K562 (cell line): ENCODE measurements at regions not wholly inside any gene's neighbourhood (a gene's known extent, or its start where the extent isn't known, plus 50 kb on each side); places are given as distances from the start of the nearest gene placed in this dataset.

Experiments
- ATAC-seq: fragments of 200-7000 bp; cut with Tn5 transposase; 3 replicates; pipeline ENCODE4 v1.9.1; 2020; ENCODE audit warnings: moderate library complexity
- BruUV-seq: library from RNA; stranded (reverse); fragments of 400-500 nt; replicated peaks from 2 replicates; lab custom pipeline; 2021; lab: Mats Ljungman, UMichigan
- CTCF ChIA-PET: fragments of 300-600 bp; formaldehyde crosslinking; extraction: SDS; loops from one replicate; lab custom pipeline; 2021; ENCODE audit warnings: low intra/inter-chr PET ratio; lab: Yijun Ruan, JAX
- POLR2A ChIA-PET: fragments of 300-600, 350-650 bp; sonication (Branson Sonifier 250); formaldehyde crosslinking; extraction: SDS; loops from one replicate; lab custom pipeline; 2021; ENCODE audit warnings: antibody characterized with exemption, inconsistent platforms; lab: Yijun Ruan, JAX
- DNase-seq, 4 experiments: peaks; one replicate each; pipeline versions ENCODE4 v3.0.0 to v3.0.0-alpha.2; 2011 to 2018; ENCODE audit warnings: low spot score in 3 of 4, mixed read lengths in 3 of 4; ENCODE audit errors: extremely low read depth in 1 of 4
- FAIRE-seq: peaks from 2 replicates; lab custom pipeline; 2011; peaks lifted over from hg19 to GRCh38; lab: Jason Lieb, UNC
- H2AFZ ChIP-seq: 2 replicates; pipeline ENCODE4 v1.6.0; 2011; ENCODE audit warnings: low read depth, low read length, control low read depth, inconsistent platforms
- H3K27ac ChIP-seq: fragments of 200-600 bp; 3 replicates; pipeline ENCODE4 v1.8.0; 2011; ENCODE audit warnings: low read depth, mild to moderate bottlenecking, control low read depth, inconsistent platforms, low read length, moderate library complexity, mixed read lengths; ENCODE audit errors: extremely low read depth
- H3K27me3 ChIP-seq, 2 experiments: fragments of 300-600 bp in 1 of 2; 2 replicates in 1 of 2; 3 replicates in 1 of 2; pipeline versions ENCODE4 v1.6.0 to v1.8.0; 2011; ENCODE audit warnings: inconsistent platforms in 2 of 2, low read length in 2 of 2, mild to moderate bottlenecking in 1 of 2, mixed read lengths in 1 of 2, moderate library complexity in 1 of 2; ENCODE audit not compliant: control insufficient read depth in 2 of 2, insufficient read depth in 2 of 2
- H3K36me3 ChIP-seq: fragments of 300-600 bp; 3 replicates; pipeline ENCODE4 v1.8.0; 2011; ENCODE audit warnings: mild to moderate bottlenecking, low read length, inconsistent platforms; ENCODE audit not compliant: control insufficient read depth, insufficient read depth
- H3K4me1 ChIP-seq, 2 experiments: fragments of 200-600 bp in 1 of 2; replicated peaks in 1 of 2; 2 replicates in 1 of 2; 3 replicates in 1 of 2; pipeline versions ENCODE4 v1.5.1 to v1.8.0; 2011; ENCODE audit warnings: inconsistent platforms in 2 of 2, low read length in 2 of 2, mild to moderate bottlenecking in 1 of 2, mixed read lengths in 1 of 2, moderate library complexity in 1 of 2; ENCODE audit not compliant: control insufficient read depth in 2 of 2, insufficient read depth in 2 of 2
- H3K4me2 ChIP-seq: 2 replicates; pipeline ENCODE4 v1.6.1; 2011; ENCODE audit warnings: low read length, control low read depth, inconsistent platforms, mixed read lengths; ENCODE audit not compliant: insufficient read depth
- H3K4me3 ChIP-seq: fragments of 200-600 bp; sonication (generic), shearing (Covaris generic); 2 replicates; pipeline ENCODE4 v1.5.1; 2016; ENCODE audit warnings: control low read depth, inconsistent platforms
- H3K79me2 ChIP-seq: fragments of 200-600 bp; 3 replicates; pipeline ENCODE4 v1.8.0; 2011; ENCODE audit warnings: low read length, inconsistent platforms; ENCODE audit not compliant: control insufficient read depth, insufficient read depth
- H3K9ac ChIP-seq, 2 experiments: 2 replicates each; pipeline versions ENCODE4 v1.6.0 to v1.6.1; 2011; ENCODE audit warnings: low read depth in 2 of 2, low read length in 2 of 2, control low read depth in 1 of 2, inconsistent platforms in 1 of 2, mild to moderate bottlenecking in 1 of 2, mixed read lengths in 1 of 2; ENCODE audit not compliant: insufficient read depth in 1 of 2
- H3K9me1 ChIP-seq: one replicate; pipeline ENCODE4 v1.6.0; 2011; ENCODE audit warnings: inconsistent platforms, mild to moderate bottlenecking, low read length, moderate library complexity; ENCODE audit not compliant: control insufficient read depth, insufficient read depth
- H3K9me3 ChIP-seq: replicated peaks from 2 replicates; pipeline ENCODE4 v1.5.1; 2011; ENCODE audit warnings: low read depth, low read length, inconsistent platforms; ENCODE audit not compliant: control insufficient read depth, insufficient read depth
- H4K20me1 ChIP-seq: replicated peaks from 2 replicates; pipeline ENCODE4 v1.6.1; 2011; ENCODE audit warnings: low read length, inconsistent platforms, mixed read lengths; ENCODE audit not compliant: control insufficient read depth, insufficient read depth
- ARHGAP35 ChIP-seq: fragments of 450-650 bp; IDR thresholded peaks from 2 replicates; pipeline ENCODE4 v1.6.1; 2018; ENCODE audit not compliant: partially characterized antibody
- CBFA2T3 ChIP-seq: fragments of 450-650 bp; IDR thresholded peaks from 2 replicates; pipeline ENCODE4 v1.6.1; 2017
- GABPB2 ChIP-seq: fragments of 250-450 bp; sonication (Bioruptor Pico); conservative IDR thresholded peaks from 2 replicates; pipeline ENCODE4 v1.5.1; 2021; ENCODE audit warnings: mild to moderate bottlenecking
- HDAC8 ChIP-seq: fragments of 450-650 bp; IDR thresholded peaks from 2 replicates; pipeline ENCODE4 v1.6.1; 2016; ENCODE audit warnings: mild to moderate bottlenecking, missing genetic modification characterization, moderate library complexity, missing compliant biosample characterization
- LARP7 ChIP-seq: fragments of 450-650 bp; IDR thresholded peaks from 2 replicates; pipeline ENCODE4 v1.6.1; 2016
- NFATC3 ChIP-seq: fragments of 450-650 bp; IDR thresholded peaks from 2 replicates; pipeline ENCODE4 v1.6.1; 2017; ENCODE audit warnings: mild to moderate bottlenecking
- PCBP1 ChIP-seq: fragments of 200-400 bp; formaldehyde crosslinking; IDR thresholded peaks from 2 replicates; pipeline ENCODE4 v1.6.1; 2018; ENCODE audit warnings: mild to moderate bottlenecking, low read depth, low read length; ENCODE audit not compliant: poor library complexity, severe bottlenecking
- POLR2AphosphoS2 ChIP-seq: IDR thresholded peaks from 2 replicates; pipeline ENCODE4 v1.6.1; 2012; ENCODE audit warnings: low read length, improper control_type of control experiment
- POLR2H ChIP-seq: IDR thresholded peaks from 2 replicates; pipeline ENCODE4 v1.6.1; 2016; ENCODE audit warnings: missing genetic modification characterization, low read depth, mild to moderate bottlenecking, control low read depth, missing compliant biosample characterization, moderate library complexity
- RFX5 ChIP-seq: IDR thresholded peaks from 2 replicates; pipeline ENCODE4 v1.6.1; 2011; ENCODE audit warnings: low read depth, mild to moderate bottlenecking, improper control_type of control experiment, low read length
- RUNX1 ChIP-seq: sonication (generic); IDR thresholded peaks from 2 replicates; pipeline ENCODE4 v1.6.1; 2016; ENCODE audit warnings: antibody characterized with exemption, low read depth
- STAG1 ChIP-seq: sonication (generic); formaldehyde crosslinking; IDR thresholded peaks from 2 replicates; pipeline ENCODE4 v1.5.0; 2020; ENCODE audit warnings: missing genetic modification reagents, borderline replicate concordance
- ZBTB9 ChIP-seq: fragments of 450-650 bp; formaldehyde crosslinking; IDR thresholded peaks from 2 replicates; pipeline ENCODE4 v1.4.0; 2020; ENCODE audit warnings: mild to moderate bottlenecking, moderate library complexity
- ZNF232 ChIP-seq: sonication (generic); formaldehyde crosslinking; IDR thresholded peaks from 2 replicates; pipeline ENCODE4 v1.8.0; 2022; ENCODE audit warnings: mild to moderate bottlenecking, missing genetic modification reagents
- WGBS: fragments of 100-300 bp; shearing (Covaris generic); methylation state at CpG from one replicate; pipeline ENCODE4 v1.1.6; 2016; ENCODE audit warnings: low coverage, mixed read lengths; ENCODE audit not compliant: insufficient coverage; ENCODE audit errors: missing lambda C conversion rate; 5-methylcytosine and 5-hydroxymethylcytosine counted together
- in situ Hi-C: fragments of 300-500 bp; cut with MboI; formaldehyde crosslinking; loops from 4 replicates; pipeline ENCODE4 v1.15.0; 2018; ENCODE audit warnings: inconsistent platforms, mixed read lengths
- intact Hi-C: fragments of 100-400 bp; cut with micrococcal nuclease; formaldehyde crosslinking; loops from 2 replicates; pipeline ENCODE4 v1.14.2; 2022
- TF ChIP-seq, protein P1 (sequence below), 2 experiments: IDR thresholded peaks in 1 of 2; conservative IDR thresholded peaks in 1 of 2; 2 replicates each; pipeline ENCODE4 v1.6.1; 2016; ENCODE audit warnings: low read depth in 2 of 2, mild to moderate bottlenecking in 1 of 2, missing compliant biosample characterization in 1 of 2, missing genetic modification characterization in 1 of 2, moderate library complexity in 1 of 2
- TF ChIP-seq, protein P2 (sequence below), 3 experiments: IDR thresholded peaks in 2 of 3; conservative IDR thresholded peaks in 1 of 3; 2 replicates each; pipeline ENCODE4 v1.5.1; 2011 to 2012; ENCODE audit warnings: low read length in 3 of 3, mild to moderate bottlenecking in 3 of 3, control low read depth in 2 of 3, improper control_type of control experiment in 1 of 3, inconsistent platforms in 1 of 3, low read depth in 1 of 3, mixed read lengths in 1 of 3, moderate library complexity in 1 of 3; ENCODE audit not compliant: insufficient read depth in 2 of 3

GRCh38 chr10:90227786-90228185 lies 526.4 kb downstream of the KIF20B start:
- intact Hi-C loops = no loop called here
- in situ Hi-C loops = no loop called here
- Histone ChIP-seq H3K4me1 (no peaks in the 10 kb centered on the region), H3K79me2 (no peaks in the 10 kb centered on the region), H2AFZ (no peak overlapping the region), H3K4me2 (no peak overlapping the region), H4K20me1 (no peaks in the 10 kb centered on the region), H3K9me1 (no peaks in the 10 kb centered on the region), H3K27me3 (no peaks in the 10 kb centered on the region), H3K4me3 (no peak overlapping the region)
- DNase-seq (no peak), FAIRE-seq (no peak)
- no peak for TF ChIP-seq NFATC3
- TF ChIP-seq RFX5 = no peak
- TF ChIP-seq STAG1 (CRISPR knock-in tag) = no peak
- no peak for TF ChIP-seq ZNF232 (CRISPR knock-in tag)
- TF ChIP-seq PCBP1 = no peak
- no peak for TF ChIP-seq CBFA2T3
- TF ChIP-seq, protein P1, sequence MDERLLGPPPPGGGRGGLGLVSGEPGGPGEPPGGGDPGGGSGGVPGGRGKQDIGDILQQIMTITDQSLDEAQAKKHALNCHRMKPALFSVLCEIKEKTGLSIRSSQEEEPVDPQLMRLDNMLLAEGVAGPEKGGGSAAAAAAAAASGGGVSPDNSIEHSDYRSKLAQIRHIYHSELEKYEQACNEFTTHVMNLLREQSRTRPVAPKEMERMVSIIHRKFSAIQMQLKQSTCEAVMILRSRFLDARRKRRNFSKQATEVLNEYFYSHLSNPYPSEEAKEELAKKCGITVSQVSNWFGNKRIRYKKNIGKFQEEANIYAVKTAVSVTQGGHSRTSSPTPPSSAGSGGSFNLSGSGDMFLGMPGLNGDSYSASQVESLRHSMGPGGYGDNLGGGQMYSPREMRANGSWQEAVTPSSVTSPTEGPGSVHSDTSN (CRISPR knock-in tag; IDR thresholded peaks at IDR 0.05; ENCODE audit: low read depth) = no peak
- TF ChIP-seq, protein P1 (tag; conservative IDR thresholded peaks at IDR 0.05; ENCODE audit: low read depth) = no peak
- TF ChIP-seq RUNX1 = no peak
- TF ChIP-seq ARHGAP35 = no peak
- no peak for TF ChIP-seq POLR2AphosphoS2
- no peak for TF ChIP-seq ZBTB9
- TF ChIP-seq, protein P2, sequence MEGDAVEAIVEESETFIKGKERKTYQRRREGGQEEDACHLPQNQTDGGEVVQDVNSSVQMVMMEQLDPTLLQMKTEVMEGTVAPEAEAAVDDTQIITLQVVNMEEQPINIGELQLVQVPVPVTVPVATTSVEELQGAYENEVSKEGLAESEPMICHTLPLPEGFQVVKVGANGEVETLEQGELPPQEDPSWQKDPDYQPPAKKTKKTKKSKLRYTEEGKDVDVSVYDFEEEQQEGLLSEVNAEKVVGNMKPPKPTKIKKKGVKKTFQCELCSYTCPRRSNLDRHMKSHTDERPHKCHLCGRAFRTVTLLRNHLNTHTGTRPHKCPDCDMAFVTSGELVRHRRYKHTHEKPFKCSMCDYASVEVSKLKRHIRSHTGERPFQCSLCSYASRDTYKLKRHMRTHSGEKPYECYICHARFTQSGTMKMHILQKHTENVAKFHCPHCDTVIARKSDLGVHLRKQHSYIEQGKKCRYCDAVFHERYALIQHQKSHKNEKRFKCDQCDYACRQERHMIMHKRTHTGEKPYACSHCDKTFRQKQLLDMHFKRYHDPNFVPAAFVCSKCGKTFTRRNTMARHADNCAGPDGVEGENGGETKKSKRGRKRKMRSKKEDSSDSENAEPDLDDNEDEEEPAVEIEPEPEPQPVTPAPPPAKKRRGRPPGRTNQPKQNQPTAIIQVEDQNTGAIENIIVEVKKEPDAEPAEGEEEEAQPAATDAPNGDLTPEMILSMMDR (IDR thresholded peaks at IDR 0.05 in 2 of 3, conservative IDR thresholded peaks at IDR 0.05 in 1 of 3; ENCODE audit: insufficient read depth in 2 of 3, low read depth in 1 of 3, low read length in 3 of 3) = no peak
- TF ChIP-seq HDAC8 (tag) = no peak
- TF ChIP-seq POLR2H (tag) = no peak
- TF ChIP-seq GABPB2 = no peak
- TF ChIP-seq LARP7 = no peak
- TF ChIP-seq, all 486 proteins: peak for 0
- H3K9me3 ChIP-seq = no peaks in the 10 kb centered on the region
- no peaks in the 10 kb centered on the region for H3K36me3 ChIP-seq
- ATAC-seq = no peak
- WGBS = 0% methylated on average over 2 of the region's 2 CpGs
- H3K9ac ChIP-seq = no peak overlapping the region
- BruUV-seq = no TSS peak
- ChIA-PET CTCF (no interaction called here), POLR2A (no interaction called here)
- no peak overlapping the region for H3K27ac ChIP-seq
